HEK293T (cell line): ENCODE measurements at regions not wholly inside any gene's neighbourhood (a gene's known extent, or its start where the extent isn't known, plus 50 kb on each side); places are given as distances from the start of the nearest gene placed in this dataset.

Source experiments
- CTBP1 ChIP-seq: fragments of 450-650 bp; IDR thresholded peaks from 2 replicates; pipeline ENCODE4 v1.6.1; 2016; ENCODE audit warnings: borderline replicate concordance
- TARDBP ChIP-seq: fragments of 450-650 bp; IDR thresholded peaks from 2 replicates; pipeline ENCODE4 v1.6.1; 2016

DNA sequence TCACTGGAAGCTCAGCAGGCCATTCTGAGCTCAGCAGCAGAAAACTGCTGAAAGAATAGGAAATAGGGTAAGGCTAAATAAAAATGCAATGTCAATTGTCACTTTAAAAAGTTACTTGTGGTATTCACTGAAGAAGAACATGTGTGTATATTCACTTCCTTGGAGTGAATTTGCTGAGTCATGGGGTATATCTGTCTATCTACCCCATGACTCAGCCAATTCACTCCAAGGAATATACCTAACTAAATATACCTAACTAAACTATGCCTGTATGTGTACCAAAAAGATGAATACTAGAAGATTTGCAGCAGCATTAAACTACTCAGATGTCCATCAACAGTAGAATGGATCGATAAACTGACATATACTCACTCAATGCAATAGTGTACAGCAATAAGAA lies 69.5 kb upstream of the KCNAB1 start:
- TF ChIP-seq TARDBP (no peak), CTBP1 (no peak)
